ENCODE measurements at regions not wholly inside any gene's neighbourhood (a gene's known extent, or its start where the extent isn't known, plus 50 kb on each side); places are given as distances from the start of the nearest gene placed in this dataset.
"Not testable (repeated sequence)": the region's sequence is repeated elsewhere in the genome, so short reads cannot be mapped to it uniquely, and the experiment has no call there.

DNA sequence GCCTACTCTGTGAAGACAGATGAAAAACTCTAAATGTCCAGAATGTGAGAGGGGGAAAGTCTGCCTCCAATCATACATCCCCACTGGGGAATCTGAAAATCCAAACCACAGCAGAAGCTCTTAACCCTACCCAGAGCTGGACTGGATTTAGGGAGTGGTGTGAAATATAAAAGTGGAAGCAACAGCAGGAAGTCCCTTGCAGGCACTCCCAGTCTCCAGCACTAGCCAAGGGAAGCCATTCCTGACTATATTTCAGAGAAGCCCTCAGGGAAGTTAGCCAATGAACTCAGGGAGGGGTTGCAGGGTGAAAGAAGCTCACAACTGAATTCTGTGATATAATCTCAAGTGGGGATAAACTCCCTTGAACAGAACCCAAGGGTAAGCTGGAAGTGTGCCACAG is 51.5 kb downstream of the CRPPA start:
- H3K4me1 ChIP-seq (ENCODE audit: control insufficient read depth in 1 of 2, insufficient read depth in 2 of 2, low read length in 2 of 2), result no peaks in the 10 kb centered on the region
- no peaks in the 10 kb centered on the region for H3K36me3 ChIP-seq (ENCODE audit: control insufficient read depth in 1 of 2, insufficient read depth in 2 of 2, low read length in 2 of 2)
- H3K9ac ChIP-seq (ENCODE audit: low read depth in 1 of 2, low read length in 2 of 2), result no peak overlapping the region
- H3K27me3 ChIP-seq (ENCODE audit: control insufficient read depth in 1 of 2, insufficient read depth in 2 of 2, low read length in 2 of 2), result no peaks in the 10 kb centered on the region
- H3K9me3 ChIP-seq (ENCODE audit: control insufficient read depth in 1 of 2, low read length in 2 of 2), result no peaks in the 10 kb centered on the region
- H3K4me3 ChIP-seq (ENCODE audit: low read depth in 1 of 2, low read length in 2 of 2), result no peak overlapping the region
- H3K27ac ChIP-seq (ENCODE audit: low read depth, low read length), result no peak overlapping the region

- H3K4me1 ChIP-seq (ENCODE audit: control insufficient read depth in 1 of 2, insufficient read depth in 2 of 2, low read length in 2 of 2); H3K4me3 ChIP-seq (ENCODE audit: low read depth in 1 of 2, low read length in 2 of 2); H3K27ac ChIP-seq (ENCODE audit: low read depth, low read length); H3K36me3 ChIP-seq (ENCODE audit: control insufficient read depth in 1 of 2, insufficient read depth in 2 of 2, low read length in 2 of 2); H3K27me3 ChIP-seq (ENCODE audit: control insufficient read depth in 1 of 2, insufficient read depth in 2 of 2, low read length in 2 of 2); H3K9me3 ChIP-seq (ENCODE audit: control insufficient read depth in 1 of 2, low read length in 2 of 2); H3K9ac ChIP-seq (ENCODE audit: low read depth in 1 of 2, low read length in 2 of 2): not testable (repeated sequence)
Observed at GRCh38 chr7:16369309-16369708, 52.0 kb downstream of the CRPPA start.

GRCh38 chr7:16368885-16369284 is 52.5 kb downstream of the CRPPA start:
- Histone ChIP-seq H3K36me3 (ENCODE audit: control insufficient read depth in 1 of 2, insufficient read depth in 2 of 2, low read length in 2 of 2) (no peaks in the 10 kb centered on the region), H3K27ac (ENCODE audit: low read depth, low read length) (no peak overlapping the region), H3K4me1 (ENCODE audit: control insufficient read depth in 1 of 2, insufficient read depth in 2 of 2, low read length in 2 of 2) (no peaks in the 10 kb centered on the region), H3K4me3 (ENCODE audit: low read depth in 1 of 2, low read length in 2 of 2) (no peak overlapping the region), H3K9ac (ENCODE audit: low read depth in 1 of 2, low read length in 2 of 2) (no peak overlapping the region), H3K9me3 (ENCODE audit: control insufficient read depth in 1 of 2, low read length in 2 of 2) (no peaks in the 10 kb centered on the region), H3K27me3 (ENCODE audit: control insufficient read depth in 1 of 2, insufficient read depth in 2 of 2, low read length in 2 of 2) (no peaks in the 10 kb centered on the region)

DNA sequence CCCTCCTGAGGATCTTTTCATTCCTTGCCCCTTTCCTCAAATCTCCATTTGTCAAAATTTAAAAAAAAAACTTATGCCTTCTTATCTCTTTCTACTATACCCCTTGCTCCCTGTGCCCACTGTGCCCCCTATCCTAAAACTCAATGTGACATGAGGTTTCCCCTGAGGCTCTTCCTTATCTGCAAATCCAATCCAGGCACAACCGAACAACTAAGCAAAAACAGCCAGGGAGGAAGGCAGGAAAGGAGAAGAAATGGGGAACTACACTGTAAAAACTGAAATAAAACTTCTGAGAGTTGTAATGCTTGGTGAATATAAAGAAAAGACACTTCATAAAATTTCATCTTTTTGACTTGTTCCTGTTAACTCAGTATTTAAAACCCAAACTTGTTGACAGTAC is 54.2 kb downstream of the CRPPA start:
- Histone ChIP-seq H3K4me3 (ENCODE audit: low read depth in 1 of 2, low read length in 2 of 2) (no peak overlapping the region), H3K4me1 (ENCODE audit: control insufficient read depth in 1 of 2, insufficient read depth in 2 of 2, low read length in 2 of 2) (no peaks in the 10 kb centered on the region), H3K9me3 (ENCODE audit: control insufficient read depth in 1 of 2, low read length in 2 of 2) (no peaks in the 10 kb centered on the region), H3K27ac (ENCODE audit: low read depth, low read length) (no peak overlapping the region), H3K36me3 (ENCODE audit: control insufficient read depth in 1 of 2, insufficient read depth in 2 of 2, low read length in 2 of 2) (no peaks in the 10 kb centered on the region), H3K27me3 (ENCODE audit: control insufficient read depth in 1 of 2, insufficient read depth in 2 of 2, low read length in 2 of 2) (no peaks in the 10 kb centered on the region), H3K9ac (ENCODE audit: low read depth in 1 of 2, low read length in 2 of 2) (no peak overlapping the region)

- no peak overlapping the region for H3K27ac ChIP-seq (ENCODE audit: low read depth, low read length)
- no peaks in the 10 kb centered on the region for H3K9me3 ChIP-seq (ENCODE audit: control insufficient read depth in 1 of 2, low read length in 2 of 2)
- H3K9ac ChIP-seq (ENCODE audit: low read depth in 1 of 2, low read length in 2 of 2), result no peak overlapping the region
- H3K4me3 ChIP-seq (ENCODE audit: low read depth in 1 of 2, low read length in 2 of 2), result no peak overlapping the region
- H3K4me1 ChIP-seq (ENCODE audit: control insufficient read depth in 1 of 2, insufficient read depth in 2 of 2, low read length in 2 of 2), result no peaks in the 10 kb centered on the region
- no peaks in the 10 kb centered on the region for H3K36me3 ChIP-seq (ENCODE audit: control insufficient read depth in 1 of 2, insufficient read depth in 2 of 2, low read length in 2 of 2)
- H3K27me3 ChIP-seq (ENCODE audit: control insufficient read depth in 1 of 2, insufficient read depth in 2 of 2, low read length in 2 of 2), result no peaks in the 10 kb centered on the region
Observed at GRCh38 chr7:16365952-16366351, 55.4 kb downstream of the CRPPA start.

DNA sequence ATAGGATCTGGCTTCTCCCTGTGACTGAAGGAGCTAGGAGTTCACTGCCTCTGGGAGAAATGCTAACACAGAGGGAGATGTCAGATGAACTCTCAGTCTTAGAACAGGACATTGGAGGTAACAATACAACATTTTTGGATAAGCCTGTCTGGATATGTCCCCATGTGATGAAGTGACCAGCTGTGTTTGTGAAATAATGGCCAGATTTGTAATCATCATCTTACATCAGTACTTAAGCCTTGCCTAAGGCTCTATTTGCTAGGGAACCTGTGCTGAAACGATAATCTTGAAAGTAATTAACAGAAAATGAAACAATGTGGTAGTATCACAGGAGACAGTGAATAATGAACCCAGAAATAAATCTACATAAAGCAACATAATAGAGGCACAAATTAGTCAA is 56.2 kb downstream of the CRPPA start:
- H3K4me1 ChIP-seq (ENCODE audit: control insufficient read depth in 1 of 2, insufficient read depth in 2 of 2, low read length in 2 of 2), result no peaks in the 10 kb centered on the region
- no peaks in the 10 kb centered on the region for H3K36me3 ChIP-seq (ENCODE audit: control insufficient read depth in 1 of 2, insufficient read depth in 2 of 2, low read length in 2 of 2)
- H3K27me3 ChIP-seq (ENCODE audit: control insufficient read depth in 1 of 2, insufficient read depth in 2 of 2, low read length in 2 of 2), result no peaks in the 10 kb centered on the region
- no peaks in the 10 kb centered on the region for H3K9me3 ChIP-seq (ENCODE audit: control insufficient read depth in 1 of 2, low read length in 2 of 2)
- no peak overlapping the region for H3K27ac ChIP-seq (ENCODE audit: low read depth, low read length)
- no peak overlapping the region for H3K9ac ChIP-seq (ENCODE audit: low read depth in 1 of 2, low read length in 2 of 2)
- no peak overlapping the region for H3K4me3 ChIP-seq (ENCODE audit: low read depth in 1 of 2, low read length in 2 of 2)

- Histone ChIP-seq H3K9me3 (ENCODE audit: control insufficient read depth in 1 of 2, low read length in 2 of 2) (no peaks in the 10 kb centered on the region), H3K4me1 (ENCODE audit: control insufficient read depth in 1 of 2, insufficient read depth in 2 of 2, low read length in 2 of 2) (no peaks in the 10 kb centered on the region), H3K27me3 (ENCODE audit: control insufficient read depth in 1 of 2, insufficient read depth in 2 of 2, low read length in 2 of 2) (no peaks in the 10 kb centered on the region), H3K9ac (ENCODE audit: low read depth in 1 of 2, low read length in 2 of 2) (no peak overlapping the region), H3K27ac (ENCODE audit: low read depth, low read length) (no peak overlapping the region), H3K4me3 (ENCODE audit: low read depth in 1 of 2, low read length in 2 of 2) (no peak overlapping the region), H3K36me3 (ENCODE audit: control insufficient read depth in 1 of 2, insufficient read depth in 2 of 2, low read length in 2 of 2) (no peaks in the 10 kb centered on the region)
Observed at GRCh38 chr7:16359216-16359615, 62.1 kb downstream of the CRPPA start.

GRCh38 chr7:16357921-16358320 is 63.4 kb downstream of the CRPPA start:
- Histone ChIP-seq H3K27ac (ENCODE audit: low read depth, low read length) (no peak overlapping the region), H3K9ac (ENCODE audit: low read depth in 1 of 2, low read length in 2 of 2) (no peak overlapping the region), H3K4me3 (ENCODE audit: low read depth in 1 of 2, low read length in 2 of 2) (no peak overlapping the region), H3K9me3 (ENCODE audit: control insufficient read depth in 1 of 2, low read length in 2 of 2) (no peaks in the 10 kb centered on the region), H3K27me3 (ENCODE audit: control insufficient read depth in 1 of 2, insufficient read depth in 2 of 2, low read length in 2 of 2) (no peaks in the 10 kb centered on the region), H3K4me1 (ENCODE audit: control insufficient read depth in 1 of 2, insufficient read depth in 2 of 2, low read length in 2 of 2) (no peaks in the 10 kb centered on the region), H3K36me3 (ENCODE audit: control insufficient read depth in 1 of 2, insufficient read depth in 2 of 2, low read length in 2 of 2) (no peaks in the 10 kb centered on the region)

DNA sequence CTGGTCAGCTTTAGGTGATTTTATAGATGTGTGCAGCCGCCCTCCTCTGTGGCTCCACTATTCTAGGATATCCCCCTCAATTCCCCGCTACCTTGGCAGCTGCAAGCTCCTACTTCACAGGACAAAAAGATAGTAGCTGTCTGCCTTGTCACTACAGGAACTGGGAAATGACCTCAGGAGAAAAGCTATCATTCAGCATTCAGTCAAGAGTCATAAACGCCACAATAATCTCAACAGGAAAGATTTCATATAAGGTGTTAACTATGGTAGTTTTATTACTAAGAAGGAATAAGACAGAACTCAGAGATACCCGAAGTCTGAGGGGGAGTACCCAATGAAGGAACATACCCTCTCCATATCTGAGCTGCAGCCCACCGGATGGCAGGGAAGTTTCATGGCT is 63.9 kb downstream of the CRPPA start:
- Histone ChIP-seq H3K27me3 (ENCODE audit: control insufficient read depth in 1 of 2, insufficient read depth in 2 of 2, low read length in 2 of 2) (no peaks in the 10 kb centered on the region), H3K36me3 (ENCODE audit: control insufficient read depth in 1 of 2, insufficient read depth in 2 of 2, low read length in 2 of 2) (no peaks in the 10 kb centered on the region), H3K4me1 (ENCODE audit: control insufficient read depth in 1 of 2, insufficient read depth in 2 of 2, low read length in 2 of 2) (no peaks in the 10 kb centered on the region), H3K9ac (ENCODE audit: low read depth in 1 of 2, low read length in 2 of 2) (no peak overlapping the region), H3K4me3 (ENCODE audit: low read depth in 1 of 2, low read length in 2 of 2) (no peak overlapping the region), H3K9me3 (ENCODE audit: control insufficient read depth in 1 of 2, low read length in 2 of 2) (no peaks in the 10 kb centered on the region), H3K27ac (ENCODE audit: low read depth, low read length) (no peak overlapping the region)

DNA sequence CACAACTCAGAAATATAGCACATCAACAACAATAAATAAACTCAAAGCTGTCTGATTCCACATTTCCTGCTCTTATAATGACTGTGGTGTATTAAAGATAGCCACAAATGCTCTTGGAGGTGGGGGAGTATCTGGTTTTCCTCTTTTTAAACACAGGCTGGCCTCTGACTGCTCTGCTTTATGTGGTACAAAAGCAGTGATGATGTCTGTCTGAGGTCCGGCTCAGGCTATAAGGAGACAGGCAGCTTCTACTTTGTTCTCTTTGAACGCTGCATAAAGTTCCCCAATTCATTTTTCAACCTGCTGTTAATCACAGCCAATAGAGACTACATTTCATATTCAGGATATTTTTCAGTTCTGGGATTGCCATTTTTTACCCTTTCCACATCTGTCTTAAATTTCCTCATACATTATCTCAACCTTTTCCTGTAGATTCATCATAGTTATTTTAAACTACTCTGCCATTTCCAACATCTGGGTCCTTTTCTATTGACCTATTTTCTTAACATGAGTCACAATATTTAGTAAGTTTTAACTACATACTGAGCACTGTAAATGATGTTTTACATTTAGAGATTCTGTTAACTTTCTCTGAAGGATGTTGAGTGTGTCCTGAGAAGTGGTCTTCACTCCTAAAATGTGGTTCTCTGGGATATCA is 64.9 kb downstream of the CRPPA start:
- Histone ChIP-seq H3K9me3 (ENCODE audit: control insufficient read depth in 1 of 2, low read length in 2 of 2) (no peaks in the 10 kb centered on the region), H3K27ac (ENCODE audit: low read depth, low read length) (no peak overlapping the region), H3K27me3 (ENCODE audit: control insufficient read depth in 1 of 2, insufficient read depth in 2 of 2, low read length in 2 of 2) (no peaks in the 10 kb centered on the region), H3K9ac (ENCODE audit: low read depth in 1 of 2, low read length in 2 of 2) (no peak overlapping the region), H3K4me1 (ENCODE audit: control insufficient read depth in 1 of 2, insufficient read depth in 2 of 2, low read length in 2 of 2) (no peaks in the 10 kb centered on the region), H3K4me3 (ENCODE audit: low read depth in 1 of 2, low read length in 2 of 2) (no peak overlapping the region), H3K36me3 (ENCODE audit: control insufficient read depth in 1 of 2, insufficient read depth in 2 of 2, low read length in 2 of 2) (no peaks in the 10 kb centered on the region)

GRCh38 chr7:16354573-16354972 is 66.8 kb downstream of the CRPPA start:
- H3K9ac ChIP-seq (ENCODE audit: low read depth in 1 of 2, low read length in 2 of 2), result no peak overlapping the region
- H3K9me3 ChIP-seq (ENCODE audit: control insufficient read depth in 1 of 2, low read length in 2 of 2), result no peaks in the 10 kb centered on the region
- no peaks in the 10 kb centered on the region for H3K4me1 ChIP-seq (ENCODE audit: control insufficient read depth in 1 of 2, insufficient read depth in 2 of 2, low read length in 2 of 2)
- no peak overlapping the region for H3K27ac ChIP-seq (ENCODE audit: low read depth, low read length)
- H3K36me3 ChIP-seq (ENCODE audit: control insufficient read depth in 1 of 2, insufficient read depth in 2 of 2, low read length in 2 of 2), result no peaks in the 10 kb centered on the region
- no peaks in the 10 kb centered on the region for H3K27me3 ChIP-seq (ENCODE audit: control insufficient read depth in 1 of 2, insufficient read depth in 2 of 2, low read length in 2 of 2)
- no peak overlapping the region for H3K4me3 ChIP-seq (ENCODE audit: low read depth in 1 of 2, low read length in 2 of 2)

Measured in duodenal mucosa (tissue), 2 donors.